ENCODE measurements at regions not wholly inside any gene's neighbourhood (a gene's known extent, or its start where the extent isn't known, plus 50 kb on each side); places are given as distances from the start of the nearest gene placed in this dataset.

- no peaks in the 10 kb centered on the region for H3K4me1 Mint-ChIP-seq
- H3K9me3 Mint-ChIP-seq = peaks cover 30% of the 10 kb centered on the region
- TF ChIP-seq CTCF (IDR thresholded peaks at IDR 0.05; ENCODE audit: unreplicated experiment in 3 of 3) = no peak
Observed at GRCh38 chr4:147396105-147396504, 84.8 kb upstream of the EDNRA start.

GRCh38 chr4:147398556-147398955 lies 82.3 kb upstream of the EDNRA start:
- Mint-ChIP-seq H3K4me3 (no peak overlapping the region), H3K27ac (no peak overlapping the region), H3K27me3 (ENCODE audit: low read depth) (no peaks in the 10 kb centered on the region), H3K36me3 (ENCODE audit: low read depth) (no peaks in the 10 kb centered on the region), H3K9me3 (peaks cover 19% of the 10 kb centered on the region), H3K4me1 (no peaks in the 10 kb centered on the region)
- TF ChIP-seq CTCF (IDR thresholded peaks at IDR 0.05; ENCODE audit: unreplicated experiment in 3 of 3) = no peak

More at GRCh38 chr4:147396105-147396504, 84.8 kb upstream of the EDNRA start:
- H3K36me3 Mint-ChIP-seq (ENCODE audit: low read depth) = no peaks in the 10 kb centered on the region
- H3K27ac Mint-ChIP-seq = no peak overlapping the region
- no peak overlapping the region for H3K4me3 Mint-ChIP-seq
- H3K27me3 Mint-ChIP-seq (ENCODE audit: low read depth) = no peaks in the 10 kb centered on the region

GRCh38 chr4:147400721-147401120 lies 80.2 kb upstream of the EDNRA start:
- H3K27me3 Mint-ChIP-seq (ENCODE audit: low read depth) = no peaks in the 10 kb centered on the region
- TF ChIP-seq CTCF (IDR thresholded peaks at IDR 0.05; ENCODE audit: unreplicated experiment in 3 of 3) = no peak
- no peaks in the 10 kb centered on the region for H3K4me1 Mint-ChIP-seq
- H3K27ac Mint-ChIP-seq = no peak overlapping the region
- H3K4me3 Mint-ChIP-seq = no peak overlapping the region
- H3K9me3 Mint-ChIP-seq = peaks cover 16% of the 10 kb centered on the region
- H3K36me3 Mint-ChIP-seq (ENCODE audit: low read depth) = no peaks in the 10 kb centered on the region

GRCh38 chr4:147401221-147401620 lies 79.7 kb upstream of the EDNRA start:
- H3K27ac Mint-ChIP-seq = no peak overlapping the region
- H3K4me3 Mint-ChIP-seq = no peak overlapping the region
- H3K4me1 Mint-ChIP-seq = no peaks in the 10 kb centered on the region
- H3K27me3 Mint-ChIP-seq (ENCODE audit: low read depth) = no peaks in the 10 kb centered on the region
- no peak for TF ChIP-seq CTCF (IDR thresholded peaks at IDR 0.05; ENCODE audit: unreplicated experiment in 3 of 3)
- H3K36me3 Mint-ChIP-seq (ENCODE audit: low read depth) = no peaks in the 10 kb centered on the region
- peaks cover 16% of the 10 kb centered on the region for H3K9me3 Mint-ChIP-seq

GRCh38 chr4:147407261-147408045 lies 73.4 kb upstream of the EDNRA start:
- no peaks in the 10 kb centered on the region for H3K4me1 Mint-ChIP-seq
- H3K9me3 Mint-ChIP-seq = peaks cover 15% of the 10 kb centered on the region
- no peaks in the 10 kb centered on the region for H3K27me3 Mint-ChIP-seq (ENCODE audit: low read depth)
- no peak overlapping the region for H3K4me3 Mint-ChIP-seq
- no peak for TF ChIP-seq CTCF (IDR thresholded peaks at IDR 0.05; ENCODE audit: unreplicated experiment in 3 of 3)
- H3K27ac Mint-ChIP-seq = no peak overlapping the region
- no peaks in the 10 kb centered on the region for H3K36me3 Mint-ChIP-seq (ENCODE audit: low read depth)

GRCh38 chr4:147408189-147408588 lies 72.7 kb upstream of the EDNRA start:
- TF ChIP-seq CTCF (IDR thresholded peaks at IDR 0.05; ENCODE audit: unreplicated experiment in 3 of 3) = no peak
- H3K4me3 Mint-ChIP-seq = no peak overlapping the region

More at GRCh38 chr4:147408189-147408588, 72.7 kb upstream of the EDNRA start:
- Mint-ChIP-seq H3K9me3 (peaks cover 19% of the 10 kb centered on the region), H3K4me1 (no peaks in the 10 kb centered on the region), H3K27me3 (ENCODE audit: low read depth) (no peaks in the 10 kb centered on the region), H3K27ac (no peak overlapping the region), H3K36me3 (ENCODE audit: low read depth) (no peaks in the 10 kb centered on the region)

Measured in nephron (organoid).